Naive thymus-derived CD4-positive, alpha-beta T cell (primary cell): ENCODE measurements at regions not wholly inside any gene's neighbourhood (a gene's known extent, or its start where the extent isn't known, plus 50 kb on each side); places are given as distances from the start of the nearest gene placed in this dataset.

ENCODE experiments used
- ATAC-seq: fragments of 150-1000 bp; cut with Tn5 transposase; 2 replicates; pipeline ENCODE4 v1.10.0; 2021; ENCODE audit warnings: mild to moderate bottlenecking, moderate library complexity
- CTCF ChIA-PET: fragments of 350-600 bp; sonication (Branson Sonifier 250); formaldehyde crosslinking; loops from one replicate; lab custom pipeline; 2021; ENCODE audit warnings: antibody characterized with exemption; lab: Charles Lee
- POLR2A ChIA-PET: fragments of 350-600 bp; sonication (Branson Sonifier 250); formaldehyde crosslinking; loops from one replicate; lab custom pipeline; 2021; ENCODE audit warnings: antibody characterized with exemption, inconsistent platforms; lab: Charles Lee
- DNase-seq, 9 donors: peaks; one replicate each; pipeline versions ENCODE4 v3.0.0 to v3.0.0-alpha.2; 2020 to 2022; ENCODE audit warnings: mixed read lengths in 1 of 9
- H3K27ac ChIP-seq: one replicate; pipeline ENCODE4 v1.7.0; 2013; ENCODE audit warnings: mild to moderate bottlenecking, low read depth, low read length, moderate library complexity
- H3K27me3 ChIP-seq, 2 donors: one replicate each; pipeline ENCODE4 v1.7.0; 2013; ENCODE audit warnings: low read length in 2 of 2, mild to moderate bottlenecking in 2 of 2, moderate library complexity in 2 of 2; ENCODE audit not compliant: control insufficient read depth in 2 of 2, insufficient read depth in 2 of 2
- H3K36me3 ChIP-seq, 3 experiments: 1 replicate in 2 of 3; 2 replicates in 1 of 3; pipeline ENCODE4 v1.7.0; 2013; ENCODE audit warnings: low read length in 3 of 3, mild to moderate bottlenecking in 3 of 3, moderate library complexity in 1 of 3; ENCODE audit not compliant: insufficient read depth in 3 of 3, control insufficient read depth in 2 of 3
- H3K4me1 ChIP-seq, 2 donors: one replicate each; pipeline ENCODE4 v1.7.0; 2013; ENCODE audit warnings: low read length in 2 of 2, mild to moderate bottlenecking in 2 of 2, moderate library complexity in 1 of 2; ENCODE audit not compliant: control insufficient read depth in 2 of 2, insufficient read depth in 2 of 2
- H3K4me3 ChIP-seq: 2 replicates; pipeline ENCODE4 v1.7.0; 2013; ENCODE audit warnings: mild to moderate bottlenecking, low read length
- H3K9me3 ChIP-seq, 3 experiments: 1 replicate in 2 of 3; 2 replicates in 1 of 3; pipeline ENCODE4 v1.7.0; 2013; ENCODE audit warnings: low read length in 3 of 3; ENCODE audit not compliant: control insufficient read depth in 2 of 3
- H3K27ac Mint-ChIP-seq, 9 donors: one replicate each; pipeline ENCODE4 v1.8.0; 2020 to 2022; ENCODE audit warnings: mixed read lengths in 9 of 9, mild to moderate bottlenecking in 8 of 9, moderate library complexity in 5 of 9, inconsistent platforms in 2 of 9
- H3K27me3 Mint-ChIP-seq, 5 donors: one replicate each; pipeline ENCODE4 v1.8.0; 2021 to 2022; ENCODE audit warnings: mixed read lengths in 5 of 5, mild to moderate bottlenecking in 1 of 5
- H3K36me3 Mint-ChIP-seq, 5 donors: one replicate each; pipeline ENCODE4 v1.8.0; 2020 to 2022; ENCODE audit warnings: mixed read lengths in 5 of 5, mild to moderate bottlenecking in 3 of 5, inconsistent platforms in 1 of 5
- H3K4me1 Mint-ChIP-seq, 7 donors: one replicate each; pipeline ENCODE4 v1.8.0; 2020 to 2022; ENCODE audit warnings: mixed read lengths in 7 of 7, mild to moderate bottlenecking in 3 of 7, inconsistent platforms in 1 of 7
- H3K4me3 Mint-ChIP-seq, 10 donors: one replicate each; pipeline ENCODE4 v1.8.0; 2020 to 2022; ENCODE audit warnings: mild to moderate bottlenecking in 10 of 10, mixed read lengths in 10 of 10, moderate library complexity in 6 of 10, inconsistent platforms in 2 of 10
- H3K9me3 Mint-ChIP-seq, 11 donors: one replicate each; pipeline ENCODE4 v1.8.0; 2020 to 2022; ENCODE audit warnings: mixed read lengths in 11 of 11, mild to moderate bottlenecking in 4 of 11, inconsistent platforms in 1 of 11, moderate library complexity in 1 of 11
- intact Hi-C, 2 donors: fragments of 100-400 bp; cut with micrococcal nuclease; formaldehyde crosslinking; loops; one replicate each; pipeline ENCODE4 v1.15.1; 2023

DNA sequence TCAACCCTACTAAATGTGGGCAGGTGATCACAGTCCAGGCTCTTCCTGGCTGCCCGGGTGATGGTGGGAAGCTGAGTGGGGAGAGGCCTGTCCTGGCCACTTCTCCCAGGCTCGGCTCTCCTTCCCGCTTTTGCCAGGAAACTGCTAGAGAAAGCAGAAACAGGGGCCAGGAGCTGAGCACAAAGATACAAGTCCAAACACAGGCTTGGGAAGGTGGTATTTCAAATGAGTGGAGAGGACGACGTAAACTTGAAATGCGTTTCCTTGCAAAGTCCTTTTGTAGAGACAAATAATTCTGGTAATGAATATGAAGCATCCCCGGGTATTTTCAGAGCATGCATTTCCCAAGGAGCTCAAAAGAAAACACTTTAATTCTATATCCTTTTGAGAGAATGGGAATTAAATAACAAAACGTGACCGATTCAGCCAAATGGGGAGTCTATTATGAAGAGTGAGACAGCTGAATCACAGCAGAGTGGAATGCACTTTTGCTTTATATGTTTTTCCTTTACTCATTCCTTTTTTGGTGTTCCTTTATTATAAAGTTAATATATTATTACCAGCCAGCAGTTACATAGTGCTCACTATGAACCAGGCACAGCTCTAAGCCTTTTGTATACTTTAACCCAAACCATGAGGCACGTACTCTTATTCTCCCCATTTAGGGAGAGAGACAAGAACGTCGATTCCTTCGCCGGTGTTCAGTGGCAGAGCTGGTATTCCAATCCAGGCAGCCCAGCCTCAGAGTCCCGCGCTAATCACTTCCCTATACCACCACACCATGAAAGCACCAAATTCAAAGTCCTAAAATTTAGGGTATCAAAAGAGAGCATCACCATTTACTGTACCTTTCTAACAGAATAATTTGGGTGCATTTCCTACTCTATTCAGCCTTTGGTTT lies 218.2 kb upstream of the KLF14 start:
- peaks cover 57 to 91% of the 10 kb centered on the region in 2 donors for H3K4me1 ChIP-seq
- POLR2A ChIA-PET, result no interaction called here
- peaks cover 0 to 37% (median 15%) of the 10 kb centered on the region in 5 donors for H3K36me3 Mint-ChIP-seq
- peak overlapping the region in 3 of 10 donors; percentile 17 to 53 (median 23) for H3K4me3 Mint-ChIP-seq
- ATAC-seq, result no peak
- CTCF ChIA-PET, result interaction anchor here (0.5 kb wide), 1 partner anchor 14 kb away, joined by 3 read pairs; no protein-coding TSS in a partner anchor
- H3K9me3 Mint-ChIP-seq, result peaks cover 0 to 2% (median 0%) of the 10 kb centered on the region in 11 donors
- H3K27ac ChIP-seq, result no peak overlapping the region
- DNase-seq, result no peak
- H3K9me3 ChIP-seq, result no peaks in the 10 kb centered on the region
- H3K27me3 Mint-ChIP-seq, result no peaks in the 10 kb centered on the region
- H3K27me3 ChIP-seq, result no peaks in the 10 kb centered on the region
- peak overlapping the region in 5 of 9 donors; percentile 5 to 95 (median 67) for H3K27ac Mint-ChIP-seq
- H3K36me3 ChIP-seq, result peaks cover 0 to 15% (median 0%) of the 10 kb centered on the region in 3 experiments
- H3K4me1 Mint-ChIP-seq, result peaks cover 40 to 65% (median 62%) of the 10 kb centered on the region in 7 donors
- intact Hi-C loops, result no loop called here
- no peak overlapping the region for H3K4me3 ChIP-seq

DNA sequence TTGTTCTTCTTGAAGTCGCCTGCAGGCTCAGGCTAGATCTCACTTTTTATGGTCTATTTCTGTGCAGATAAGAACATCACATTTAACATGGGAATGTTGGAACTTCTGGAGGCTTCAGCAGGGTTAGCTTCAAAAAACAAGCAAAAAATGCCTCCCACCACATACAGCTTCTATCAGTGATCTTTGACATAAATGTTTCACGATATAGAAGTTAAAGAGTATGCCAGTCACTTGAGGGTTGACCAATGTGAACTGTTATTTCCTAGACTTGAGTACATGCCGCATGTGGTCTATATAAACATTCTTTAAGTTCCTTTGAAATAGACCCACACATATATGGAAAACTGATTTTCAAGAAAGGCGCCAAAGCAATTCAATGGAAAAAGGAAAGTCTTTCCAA lies 219.2 kb upstream of the KLF14 start:
- intact Hi-C loops, result no loop called here
- H3K27me3 ChIP-seq, result no peaks in the 10 kb centered on the region
- ATAC-seq (no peak), DNase-seq (no peak)
- H3K27ac Mint-ChIP-seq, result peak overlapping the region in 7 of 9 donors; percentile 5 to 95 (median 54)
- H3K9me3 ChIP-seq, result no peaks in the 10 kb centered on the region
- H3K4me1 ChIP-seq, result peaks cover 58 to 91% of the 10 kb centered on the region in 2 donors
- peak overlapping the region; percentile 15 for H3K4me3 ChIP-seq
- CTCF ChIA-PET, result no interaction called here
- peaks cover 0 to 15% (median 0%) of the 10 kb centered on the region in 3 experiments for H3K36me3 ChIP-seq
- peaks cover 43 to 65% (median 62%) of the 10 kb centered on the region in 7 donors for H3K4me1 Mint-ChIP-seq
- H3K27ac ChIP-seq, result no peak overlapping the region
- H3K36me3 Mint-ChIP-seq, result peaks cover 0 to 37% (median 14%) of the 10 kb centered on the region in 5 donors
- peak overlapping the region in 3 of 10 donors; percentile 9 to 57 (median 10) for H3K4me3 Mint-ChIP-seq
- peaks cover 0 to 2% (median 0%) of the 10 kb centered on the region in 11 donors for H3K9me3 Mint-ChIP-seq
- H3K27me3 Mint-ChIP-seq, result no peaks in the 10 kb centered on the region
- POLR2A ChIA-PET, result interaction anchor here (0.8 to 0.9 kb wide), 2 partner anchors 9 to 55 kb away, joined by 3 read pairs; no protein-coding TSS in a partner anchor

DNA sequence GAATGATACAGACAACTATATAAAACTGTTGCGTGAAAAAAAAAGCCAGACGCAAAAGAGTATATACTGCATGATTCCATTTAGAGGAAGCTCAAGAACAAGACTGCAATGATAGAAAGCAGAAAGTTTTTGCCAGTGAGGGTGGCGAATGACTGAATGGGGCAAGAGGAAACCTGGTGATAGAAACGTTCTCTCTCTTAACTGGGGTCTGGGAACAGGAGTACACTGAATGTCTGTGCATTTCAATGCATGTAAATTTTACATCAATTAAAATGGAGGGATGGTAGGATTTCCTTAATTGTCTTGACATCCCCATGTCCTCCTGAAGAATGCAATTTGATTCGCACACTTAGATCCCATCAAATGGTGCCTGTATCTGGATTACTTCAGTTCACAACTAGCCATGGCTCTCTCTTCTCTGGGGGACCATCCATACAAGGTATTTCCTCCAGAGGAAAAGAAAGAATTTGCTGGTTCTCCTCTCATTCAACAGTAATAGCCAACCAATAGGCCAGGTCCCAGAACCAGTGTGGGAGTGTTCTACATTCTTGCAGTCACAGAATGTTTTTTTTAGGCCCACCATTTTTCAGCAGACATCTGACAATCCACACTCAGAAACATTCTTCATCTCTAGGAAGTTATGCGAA lies 221.0 kb upstream of the KLF14 start:
- Mint-ChIP-seq H3K9me3 (peaks cover 0 to 2% (median 0%) of the 10 kb centered on the region in 11 donors), H3K4me3 (peak overlapping the region in 5 of 10 donors; percentile 9 to 93 (median 36)), H3K4me1 (peaks cover 48 to 76% (median 70%) of the 10 kb centered on the region in 7 donors), H3K36me3 (peaks cover 0 to 47% (median 14%) of the 10 kb centered on the region in 5 donors), H3K27me3 (no peaks in the 10 kb centered on the region), H3K27ac (peak overlapping the region in 8 of 9 donors; percentile 11 to 96 (median 92))
- ChIA-PET POLR2A (interaction anchor here (1.6 kb wide), 1 partner anchor 9 kb away, joined by 8 read pairs; no protein-coding TSS in a partner anchor), CTCF (interaction anchor here (0.6 to 2.6 kb wide), 4 partner anchors 8 to 58 kb away, joined by 3 to 13 read pairs (median 6); no protein-coding TSS in a partner anchor)
- no peaks in the 10 kb centered on the region for H3K27me3 ChIP-seq
- peak overlapping the region; percentile 67 for H3K27ac ChIP-seq
- ATAC-seq, result no peak
- no peak overlapping the region for H3K4me3 ChIP-seq
- intact Hi-C loops, result no loop called here
- peaks cover 0 to 15% (median 0%) of the 10 kb centered on the region in 3 experiments for H3K36me3 ChIP-seq
- no peaks in the 10 kb centered on the region for H3K9me3 ChIP-seq
- no peak for DNase-seq
- H3K4me1 ChIP-seq, result peaks cover 62 to 92% of the 10 kb centered on the region in 2 donors

DNA sequence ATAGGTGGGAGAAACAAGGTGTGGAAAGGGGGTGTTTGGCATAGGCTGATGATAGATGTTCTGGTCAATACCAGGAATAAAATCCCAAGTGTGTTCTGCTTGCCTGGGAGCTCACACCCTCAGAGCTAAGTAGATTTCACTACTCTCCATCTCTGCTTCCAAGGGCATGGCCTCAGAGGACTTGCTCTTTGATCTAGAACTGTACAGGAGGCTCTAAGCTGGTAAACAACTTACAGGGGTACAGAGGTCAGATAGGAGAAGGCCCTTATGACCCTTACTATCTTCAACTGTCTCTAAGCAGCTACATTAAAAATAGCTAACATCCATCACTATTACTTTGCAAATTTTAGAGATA lies 221.5 kb upstream of the KLF14 start:
- Histone ChIP-seq H3K4me1 (peaks cover 62 to 93% of the 10 kb centered on the region in 2 donors), H3K9me3 (no peaks in the 10 kb centered on the region), H3K4me3 (no peak overlapping the region), H3K27me3 (no peaks in the 10 kb centered on the region), H3K36me3 (peaks cover 0 to 15% (median 0%) of the 10 kb centered on the region in 3 experiments), H3K27ac (peak overlapping the region; percentile 67)
- no peaks in the 10 kb centered on the region for H3K27me3 Mint-ChIP-seq
- DNase-seq (no peak), ATAC-seq (no peak)
- ChIA-PET POLR2A (interaction anchor here (0.6 to 1.6 kb wide), 2 partner anchors 10 to 39 kb away, joined by 3 to 8 read pairs; no protein-coding TSS in a partner anchor), CTCF (interaction anchor here (0.6 to 2.6 kb wide), 4 partner anchors 9 to 59 kb away, joined by 3 to 13 read pairs (median 6); no protein-coding TSS in a partner anchor)
- peak overlapping the region in 8 of 9 donors; percentile 76 to 96 (median 92) for H3K27ac Mint-ChIP-seq
- peak overlapping the region in 3 of 10 donors; percentile 29 to 93 (median 85) for H3K4me3 Mint-ChIP-seq
- peaks cover 3 to 50% (median 18%) of the 10 kb centered on the region in 5 donors for H3K36me3 Mint-ChIP-seq
- H3K9me3 Mint-ChIP-seq, result peaks cover 0 to 3% (median 0%) of the 10 kb centered on the region in 11 donors
- peaks cover 52 to 81% (median 75%) of the 10 kb centered on the region in 7 donors for H3K4me1 Mint-ChIP-seq
- intact Hi-C loops, result no loop called here

DNA sequence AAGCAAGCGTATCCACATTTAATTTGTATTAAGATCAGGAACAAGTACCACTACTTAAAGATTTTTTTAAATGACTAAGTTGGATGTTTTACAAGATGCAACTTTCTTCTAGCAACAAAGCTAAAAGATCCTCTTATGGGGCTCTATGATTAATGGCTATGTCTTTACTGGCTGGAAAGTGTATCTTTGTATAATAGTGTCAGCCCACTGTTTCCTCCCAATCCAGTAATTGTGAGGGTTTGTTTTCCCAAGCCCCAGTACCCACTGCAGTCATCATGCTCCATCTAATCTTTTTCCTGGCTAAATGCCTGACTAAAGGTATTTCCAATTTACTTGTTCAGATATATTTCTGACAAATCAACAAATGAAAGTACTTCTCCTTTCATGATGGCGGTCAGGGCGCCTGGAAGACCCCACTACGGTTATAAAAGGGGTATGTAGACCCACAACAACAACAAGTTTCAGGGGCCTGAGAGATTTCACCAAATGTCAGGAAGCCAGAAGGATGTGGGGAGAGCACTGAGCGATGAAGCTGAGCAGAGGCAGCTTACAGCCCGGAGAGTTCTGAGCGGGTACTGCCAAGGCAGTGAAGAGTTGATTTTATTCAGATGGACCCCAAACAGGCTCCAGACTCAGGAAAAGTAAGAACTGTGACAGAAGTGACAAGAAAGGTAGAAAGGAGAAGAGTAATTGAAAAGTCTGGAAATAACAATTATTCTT lies 222.6 kb upstream of the KLF14 start:
- peak overlapping the region in 8 of 9 donors; percentile 75 to 98 (median 94) for H3K27ac Mint-ChIP-seq
- H3K27me3 Mint-ChIP-seq, result no peaks in the 10 kb centered on the region
- no peak for ATAC-seq
- H3K9me3 Mint-ChIP-seq, result peaks cover 0 to 4% (median 0%) of the 10 kb centered on the region in 11 donors
- Histone ChIP-seq H3K36me3 (peaks cover 0 to 7% (median 0%) of the 10 kb centered on the region in 3 experiments), H3K9me3 (no peaks in the 10 kb centered on the region), H3K4me1 (peaks cover 62 to 91% of the 10 kb centered on the region in 2 donors), H3K4me3 (peak overlapping the region; percentile 14), H3K27me3 (no peaks in the 10 kb centered on the region), H3K27ac (peak overlapping the region; percentile 67)
- no peak for DNase-seq
- ChIA-PET CTCF (interaction anchor here (0.6 to 2.6 kb wide), 4 partner anchors 10 to 60 kb away, joined by 5 to 13 read pairs (median 6); no protein-coding TSS in a partner anchor), POLR2A (interaction anchor here (0.6 to 1.6 kb wide), 4 partner anchors 10 to 106 kb away, joined by 3 to 8 read pairs (median 4); no protein-coding TSS in a partner anchor)
- H3K36me3 Mint-ChIP-seq, result peaks cover 4 to 51% (median 19%) of the 10 kb centered on the region in 5 donors
- intact Hi-C loops, result loop anchor here (1.0 kb wide), 2 partner anchors 8 to 13 kb away; no protein-coding TSS in a partner anchor
- peaks cover 62 to 91% (median 85%) of the 10 kb centered on the region in 7 donors for H3K4me1 Mint-ChIP-seq
- H3K4me3 Mint-ChIP-seq, result peak overlapping the region; percentile 68 to 93 (median 81)
